WTC11 (cell line): ENCODE measurements at regions not wholly inside any gene's neighbourhood (a gene's known extent, or its start where the extent isn't known, plus 50 kb on each side); places are given as distances from the start of the nearest gene placed in this dataset.

Experiments used
- ELF4 ChIP-seq: sonication (generic); formaldehyde crosslinking; IDR thresholded peaks from 2 replicates; pipeline ENCODE4 v1.8.1; 2022; ENCODE audit warnings: low read depth, mild to moderate bottlenecking, moderate library complexity, missing genetic modification reagents
- ESRRA ChIP-seq: sonication (generic); formaldehyde crosslinking; IDR thresholded peaks from 2 replicates; pipeline ENCODE4 v1.8.1; 2022; ENCODE audit warnings: mild to moderate bottlenecking, missing genetic modification reagents, borderline replicate concordance
- NFATC4 ChIP-seq: fragments of 250-450 bp; sonication (Bioruptor Pico); IDR thresholded peaks from 2 replicates; pipeline ENCODE4 v1.9.0; 2021; ENCODE audit warnings: mild to moderate bottlenecking
- NFYB ChIP-seq: sonication (generic); formaldehyde crosslinking; conservative IDR thresholded peaks from 2 replicates; pipeline ENCODE4 v1.8.0; 2022; ENCODE audit warnings: low read depth, missing genetic modification reagents
- ZNF138 ChIP-seq: sonication (generic); formaldehyde crosslinking; conservative IDR thresholded peaks from 2 replicates; pipeline ENCODE4 v1.8.1; 2022; ENCODE audit warnings: mild to moderate bottlenecking, moderate library complexity, missing genetic modification reagents
- TF ChIP-seq, protein P1 (sequence below): sonication (generic); formaldehyde crosslinking; IDR thresholded peaks from 2 replicates; pipeline ENCODE4 v1.8.0; 2022; ENCODE audit warnings: mild to moderate bottlenecking, missing genetic modification reagents
- TF ChIP-seq, protein P2 (sequence below): fragments of 250-450 bp; sonication (Bioruptor Pico); IDR thresholded peaks from 2 replicates; pipeline ENCODE4 v1.9.0; 2021; ENCODE audit warnings: moderate library complexity, mild to moderate bottlenecking, inconsistent platforms, borderline replicate concordance
- TF ChIP-seq, protein P3 (sequence below): fragments of 200-600 bp; IDR thresholded peaks from 2 replicates; pipeline ENCODE4 v1.8.0; 2022; ENCODE audit warnings: antibody characterized with exemption
- TF ChIP-seq, protein P4 (sequence below): sonication (generic); formaldehyde crosslinking; IDR thresholded peaks from 2 replicates; pipeline ENCODE4 v1.8.1; 2023; ENCODE audit warnings: mild to moderate bottlenecking, moderate library complexity, missing genetic modification reagents
- TF ChIP-seq, protein P5 (sequence below): sonication (generic); formaldehyde crosslinking; IDR thresholded peaks from 2 replicates; pipeline ENCODE4 v1.8.0; 2022; ENCODE audit warnings: mild to moderate bottlenecking, missing genetic modification reagents
- TF ChIP-seq, protein P6 (sequence below): fragments of 250-450 bp; sonication (Bioruptor Pico); IDR thresholded peaks from 2 replicates; pipeline ENCODE4 v1.9.0; 2021; ENCODE audit warnings: mild to moderate bottlenecking
- TF ChIP-seq, protein P7 (sequence below): sonication (generic); formaldehyde crosslinking; IDR thresholded peaks from 2 replicates; pipeline ENCODE4 v1.8.0; 2022; ENCODE audit warnings: mild to moderate bottlenecking, missing genetic modification reagents

DNA sequence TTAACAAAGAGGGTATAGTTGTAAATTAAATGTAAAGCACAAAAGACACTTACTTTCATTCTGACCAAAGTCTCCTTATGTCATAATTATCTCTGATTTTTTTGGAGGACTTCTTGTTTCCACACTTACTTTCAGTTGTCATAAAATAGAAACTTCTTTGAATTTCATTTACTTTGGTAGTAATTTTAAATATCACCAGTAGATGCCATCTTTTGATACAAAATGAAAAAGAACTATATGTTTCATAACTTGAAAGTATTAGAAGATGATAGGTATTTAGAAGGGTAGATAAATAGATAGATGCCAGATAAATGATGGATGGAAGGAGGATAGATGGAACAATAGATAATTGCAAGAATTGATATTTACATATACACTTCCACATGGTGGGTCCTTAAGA is 1865.3 kb upstream of the CDH9 start:
- TF ChIP-seq NFATC4 (CRISPR knock-in tag), result no peak
- TF ChIP-seq, protein P1, sequence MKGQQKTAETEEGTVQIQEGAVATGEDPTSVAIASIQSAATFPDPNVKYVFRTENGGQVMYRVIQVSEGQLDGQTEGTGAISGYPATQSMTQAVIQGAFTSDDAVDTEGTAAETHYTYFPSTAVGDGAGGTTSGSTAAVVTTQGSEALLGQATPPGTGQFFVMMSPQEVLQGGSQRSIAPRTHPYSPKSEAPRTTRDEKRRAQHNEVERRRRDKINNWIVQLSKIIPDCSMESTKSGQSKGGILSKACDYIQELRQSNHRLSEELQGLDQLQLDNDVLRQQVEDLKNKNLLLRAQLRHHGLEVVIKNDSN (CRISPR knock-in tag), result no peak
- TF ChIP-seq, protein P2, sequence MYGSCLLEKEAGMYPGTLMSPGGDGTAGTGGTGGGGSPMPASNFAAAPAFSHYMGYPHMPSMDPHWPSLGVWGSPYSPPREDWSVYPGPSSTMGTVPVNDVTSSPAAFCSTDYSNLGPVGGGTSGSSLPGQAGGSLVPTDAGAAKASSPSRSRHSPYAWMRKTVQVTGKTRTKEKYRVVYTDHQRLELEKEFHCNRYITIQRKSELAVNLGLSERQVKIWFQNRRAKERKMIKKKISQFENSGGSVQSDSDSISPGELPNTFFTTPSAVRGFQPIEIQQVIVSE, result no peak
- TF ChIP-seq, protein P3, sequence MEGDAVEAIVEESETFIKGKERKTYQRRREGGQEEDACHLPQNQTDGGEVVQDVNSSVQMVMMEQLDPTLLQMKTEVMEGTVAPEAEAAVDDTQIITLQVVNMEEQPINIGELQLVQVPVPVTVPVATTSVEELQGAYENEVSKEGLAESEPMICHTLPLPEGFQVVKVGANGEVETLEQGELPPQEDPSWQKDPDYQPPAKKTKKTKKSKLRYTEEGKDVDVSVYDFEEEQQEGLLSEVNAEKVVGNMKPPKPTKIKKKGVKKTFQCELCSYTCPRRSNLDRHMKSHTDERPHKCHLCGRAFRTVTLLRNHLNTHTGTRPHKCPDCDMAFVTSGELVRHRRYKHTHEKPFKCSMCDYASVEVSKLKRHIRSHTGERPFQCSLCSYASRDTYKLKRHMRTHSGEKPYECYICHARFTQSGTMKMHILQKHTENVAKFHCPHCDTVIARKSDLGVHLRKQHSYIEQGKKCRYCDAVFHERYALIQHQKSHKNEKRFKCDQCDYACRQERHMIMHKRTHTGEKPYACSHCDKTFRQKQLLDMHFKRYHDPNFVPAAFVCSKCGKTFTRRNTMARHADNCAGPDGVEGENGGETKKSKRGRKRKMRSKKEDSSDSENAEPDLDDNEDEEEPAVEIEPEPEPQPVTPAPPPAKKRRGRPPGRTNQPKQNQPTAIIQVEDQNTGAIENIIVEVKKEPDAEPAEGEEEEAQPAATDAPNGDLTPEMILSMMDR, result no peak
- TF ChIP-seq, protein P4, sequence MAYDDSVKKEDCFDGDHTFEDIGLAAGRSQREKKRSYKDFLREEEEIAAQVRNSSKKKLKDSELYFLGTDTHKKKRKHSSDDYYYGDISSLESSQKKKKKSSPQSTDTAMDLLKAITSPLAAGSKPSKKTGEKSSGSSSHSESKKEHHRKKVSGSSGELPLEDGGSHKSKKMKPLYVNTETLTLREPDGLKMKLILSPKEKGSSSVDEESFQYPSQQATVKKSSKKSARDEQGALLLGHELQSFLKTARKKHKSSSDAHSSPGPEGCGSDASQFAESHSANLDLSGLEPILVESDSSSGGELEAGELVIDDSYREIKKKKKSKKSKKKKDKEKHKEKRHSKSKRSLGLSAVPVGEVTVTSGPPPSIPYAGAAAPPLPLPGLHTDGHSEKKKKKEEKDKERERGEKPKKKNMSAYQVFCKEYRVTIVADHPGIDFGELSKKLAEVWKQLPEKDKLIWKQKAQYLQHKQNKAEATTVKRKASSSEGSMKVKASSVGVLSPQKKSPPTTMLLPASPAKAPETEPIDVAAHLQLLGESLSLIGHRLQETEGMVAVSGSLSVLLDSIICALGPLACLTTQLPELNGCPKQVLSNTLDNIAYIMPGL (CRISPR knock-in tag), result no peak
- no peak for TF ChIP-seq NFYB (CRISPR knock-in tag)
- TF ChIP-seq ZNF138 (CRISPR knock-in tag), result no peak
- TF ChIP-seq ELF4 (CRISPR knock-in tag), result no peak
- TF ChIP-seq, protein P5, sequence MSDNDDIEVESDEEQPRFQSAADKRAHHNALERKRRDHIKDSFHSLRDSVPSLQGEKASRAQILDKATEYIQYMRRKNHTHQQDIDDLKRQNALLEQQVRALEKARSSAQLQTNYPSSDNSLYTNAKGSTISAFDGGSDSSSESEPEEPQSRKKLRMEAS (CRISPR knock-in tag), result no peak
- no peak for TF ChIP-seq ESRRA (CRISPR knock-in tag)
- TF ChIP-seq, protein P6, sequence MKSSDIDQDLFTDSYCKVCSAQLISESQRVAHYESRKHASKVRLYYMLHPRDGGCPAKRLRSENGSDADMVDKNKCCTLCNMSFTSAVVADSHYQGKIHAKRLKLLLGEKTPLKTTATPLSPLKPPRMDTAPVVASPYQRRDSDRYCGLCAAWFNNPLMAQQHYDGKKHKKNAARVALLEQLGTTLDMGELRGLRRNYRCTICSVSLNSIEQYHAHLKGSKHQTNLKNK (CRISPR knock-in tag), result no peak
- TF ChIP-seq, protein P7, sequence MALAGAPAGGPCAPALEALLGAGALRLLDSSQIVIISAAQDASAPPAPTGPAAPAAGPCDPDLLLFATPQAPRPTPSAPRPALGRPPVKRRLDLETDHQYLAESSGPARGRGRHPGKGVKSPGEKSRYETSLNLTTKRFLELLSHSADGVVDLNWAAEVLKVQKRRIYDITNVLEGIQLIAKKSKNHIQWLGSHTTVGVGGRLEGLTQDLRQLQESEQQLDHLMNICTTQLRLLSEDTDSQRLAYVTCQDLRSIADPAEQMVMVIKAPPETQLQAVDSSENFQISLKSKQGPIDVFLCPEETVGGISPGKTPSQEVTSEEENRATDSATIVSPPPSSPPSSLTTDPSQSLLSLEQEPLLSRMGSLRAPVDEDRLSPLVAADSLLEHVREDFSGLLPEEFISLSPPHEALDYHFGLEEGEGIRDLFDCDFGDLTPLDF, result no peak
